ENCODE measurements at regions not wholly inside any gene's neighbourhood (a gene's known extent, or its start where the extent isn't known, plus 50 kb on each side); places are given as distances from the start of the nearest gene placed in this dataset.

DNA sequence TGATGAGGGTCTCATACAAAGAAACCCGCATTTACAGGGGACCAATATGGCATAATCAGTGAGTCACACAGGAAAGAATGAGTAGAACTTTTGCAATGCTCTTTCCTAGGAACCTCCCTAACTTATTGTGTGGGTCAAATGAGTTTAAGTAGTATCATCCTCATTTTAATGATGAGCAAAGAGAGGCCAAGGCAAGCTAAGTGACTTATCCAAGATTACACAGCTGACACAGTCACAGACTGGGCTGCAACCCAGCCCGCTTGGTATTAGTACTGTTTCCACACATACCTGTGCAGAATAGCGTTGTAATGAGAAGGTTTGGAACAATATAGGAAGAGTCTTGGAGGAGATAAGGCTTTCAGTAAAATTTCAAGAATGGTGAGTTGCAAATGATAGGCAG lies 91.0 kb upstream of the PPP1R2C start:
- TF ChIP-seq EZH2 (IDR thresholded peaks at IDR 0.05; ENCODE audit: low read length) = no peak
- TF ChIP-seq, protein P1, sequence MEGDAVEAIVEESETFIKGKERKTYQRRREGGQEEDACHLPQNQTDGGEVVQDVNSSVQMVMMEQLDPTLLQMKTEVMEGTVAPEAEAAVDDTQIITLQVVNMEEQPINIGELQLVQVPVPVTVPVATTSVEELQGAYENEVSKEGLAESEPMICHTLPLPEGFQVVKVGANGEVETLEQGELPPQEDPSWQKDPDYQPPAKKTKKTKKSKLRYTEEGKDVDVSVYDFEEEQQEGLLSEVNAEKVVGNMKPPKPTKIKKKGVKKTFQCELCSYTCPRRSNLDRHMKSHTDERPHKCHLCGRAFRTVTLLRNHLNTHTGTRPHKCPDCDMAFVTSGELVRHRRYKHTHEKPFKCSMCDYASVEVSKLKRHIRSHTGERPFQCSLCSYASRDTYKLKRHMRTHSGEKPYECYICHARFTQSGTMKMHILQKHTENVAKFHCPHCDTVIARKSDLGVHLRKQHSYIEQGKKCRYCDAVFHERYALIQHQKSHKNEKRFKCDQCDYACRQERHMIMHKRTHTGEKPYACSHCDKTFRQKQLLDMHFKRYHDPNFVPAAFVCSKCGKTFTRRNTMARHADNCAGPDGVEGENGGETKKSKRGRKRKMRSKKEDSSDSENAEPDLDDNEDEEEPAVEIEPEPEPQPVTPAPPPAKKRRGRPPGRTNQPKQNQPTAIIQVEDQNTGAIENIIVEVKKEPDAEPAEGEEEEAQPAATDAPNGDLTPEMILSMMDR (optimal IDR thresholded peaks at IDR 0.05 in 1 of 3, IDR thresholded peaks at IDR 0.05 in 1 of 3, conservative IDR thresholded peaks at IDR 0.05 in 1 of 3; ENCODE audit: extremely low read depth in 1 of 3, insufficient read depth in 2 of 3, low read length in 3 of 3) = no peak
